GM12878 (cell line): ENCODE measurements at regions not wholly inside any gene's neighbourhood (a gene's known extent, or its start where the extent isn't known, plus 50 kb on each side); places are given as distances from the start of the nearest gene placed in this dataset.

Source experiments
- ATAC-seq: fragments of 200-7000 bp; cut with Tn5 transposase; 3 replicates; pipeline ENCODE4 v1.9.1; 2020; ENCODE audit warnings: mild to moderate bottlenecking, moderate library complexity
- BruUV-seq: library from RNA; stranded (reverse); fragments of 400-500 nt; replicated peaks from 2 replicates; lab custom pipeline; 2021; lab: Mats Ljungman, UMichigan
- CTCF ChIA-PET: fragments of 300-600 bp; sonication (Branson Sonifier 250); formaldehyde crosslinking; extraction: SDS; loops from one replicate; lab custom pipeline; 2021; ENCODE audit warnings: inconsistent platforms; lab: Yijun Ruan, JAX
- POLR2A ChIA-PET: fragments of 350-600 bp; formaldehyde crosslinking; extraction: SDS; loops from one replicate; lab custom pipeline; 2021; ENCODE audit warnings: inconsistent platforms; lab: Charles Lee
- RAD21 ChIA-PET: fragments of 300-600 bp; sonication (Branson Sonifier 250); formaldehyde crosslinking; loops from one replicate; lab custom pipeline; 2023; ENCODE audit warnings: antibody characterized with exemption; ENCODE audit not compliant: unreplicated experiment; lab: Charles Lee
- SMC1A ChIA-PET: fragments of 300-600 bp; sonication (Branson Sonifier 250); formaldehyde crosslinking; loops from one replicate; lab custom pipeline; 2023; ENCODE audit not compliant: unreplicated experiment, uncharacterized antibody; lab: Charles Lee
- DNase-seq: peaks from one replicate; pipeline ENCODE4 v3.0.0-alpha.2; 2011; ENCODE audit warnings: low read depth, low spot score
- FAIRE-seq: peaks from 3 replicates; lab custom pipeline; 2011; peaks lifted over from hg19 to GRCh38; lab: Jason Lieb, UNC
- H2AFZ ChIP-seq: 2 replicates; pipeline ENCODE4 v1.6.0; 2011; ENCODE audit warnings: low read depth, low read length, control low read depth; ENCODE audit not compliant: control insufficient read depth
- H3K27ac ChIP-seq: 2 replicates; pipeline ENCODE4 v1.5.1; 2011; ENCODE audit warnings: control low read depth; ENCODE audit not compliant: control insufficient read depth, insufficient read depth
- H3K27me3 ChIP-seq, 2 experiments: replicated peaks in 1 of 2; 2 replicates each; pipeline versions ENCODE4 v1.6.0 to v1.6.1; 2011; ENCODE audit warnings: low read length in 1 of 2; ENCODE audit not compliant: control insufficient read depth in 2 of 2, insufficient read depth in 2 of 2
- H3K36me3 ChIP-seq, 2 experiments: 2 replicates each; pipeline ENCODE4 v1.5.1; 2011; ENCODE audit warnings: low read length in 1 of 2; ENCODE audit not compliant: control insufficient read depth in 2 of 2, insufficient read depth in 2 of 2
- H3K4me1 ChIP-seq: 2 replicates; pipeline ENCODE4 v1.6.1; 2011; ENCODE audit warnings: mild to moderate bottlenecking, low read length, moderate library complexity, mixed read lengths; ENCODE audit not compliant: control insufficient read depth, insufficient read depth
- H3K4me2 ChIP-seq: 2 replicates; pipeline ENCODE4 v1.6.0; 2011; ENCODE audit warnings: control low read depth; ENCODE audit not compliant: control insufficient read depth, insufficient read depth
- H3K4me3 ChIP-seq: fragments of 200-600 bp; sonication (generic); 2 replicates; pipeline ENCODE4 v1.5.1; 2016
- H3K79me2 ChIP-seq: 2 replicates; pipeline ENCODE4 v1.6.0; 2011; ENCODE audit warnings: low read length; ENCODE audit not compliant: control insufficient read depth, insufficient read depth
- H3K9ac ChIP-seq: 2 replicates; pipeline ENCODE4 v1.8.0; 2011; ENCODE audit warnings: low read length, control low read depth, mixed read lengths; ENCODE audit not compliant: control insufficient read depth, insufficient read depth
- H3K9me3 ChIP-seq: replicated peaks from 3 replicates; pipeline ENCODE4 v1.5.1; 2011; ENCODE audit warnings: mild to moderate bottlenecking, low read length; ENCODE audit not compliant: control insufficient read depth, insufficient read depth
- H4K20me1 ChIP-seq: 2 replicates; pipeline ENCODE4 v1.6.0; 2011; ENCODE audit not compliant: control insufficient read depth, insufficient read depth
- GABPA ChIP-seq: IDR thresholded peaks from 2 replicates; pipeline ENCODE4 v1.6.1; 2014; ENCODE audit warnings: antibody characterized with exemption, low read depth, mild to moderate bottlenecking, inconsistent platforms
- ZNF687 ChIP-seq: fragments of 450-650 bp; IDR thresholded peaks from 2 replicates; pipeline ENCODE4 v1.6.1; 2017; ENCODE audit warnings: mild to moderate bottlenecking, moderate library complexity
- WGBS: methylation state at CpG from one replicate; pipeline ENCODE4 v1.1.6; 2016; ENCODE audit warnings: low lambda C conversion rate; ENCODE audit not compliant: insufficient replicate concordance, insufficient coverage; ENCODE audit errors: missing lambda C conversion rate; 5-methylcytosine and 5-hydroxymethylcytosine counted together
- in situ Hi-C: fragments of 300-500 bp; cut with MboI; formaldehyde crosslinking; loops from 9 replicates; pipeline ENCODE4 v1.14.3; 2018; ENCODE audit warnings: mixed read lengths
- intact Hi-C: fragments of 100-400 bp; cut with micrococcal nuclease; formaldehyde crosslinking; loops from one replicate; pipeline ENCODE4 v1.14.2; 2022; ENCODE audit not compliant: unreplicated experiment
- TF ChIP-seq, protein P1 (sequence below): fragments of 150-350 bp; IDR thresholded peaks from 2 replicates; pipeline ENCODE4 v1.6.1; 2016; ENCODE audit warnings: low read depth, low read length
- TF ChIP-seq, protein P2 (sequence below): IDR thresholded peaks from 2 replicates; pipeline ENCODE4 v1.6.1; 2011; ENCODE audit warnings: low read depth, low read length, improper control_type of control experiment, borderline replicate concordance

DNA sequence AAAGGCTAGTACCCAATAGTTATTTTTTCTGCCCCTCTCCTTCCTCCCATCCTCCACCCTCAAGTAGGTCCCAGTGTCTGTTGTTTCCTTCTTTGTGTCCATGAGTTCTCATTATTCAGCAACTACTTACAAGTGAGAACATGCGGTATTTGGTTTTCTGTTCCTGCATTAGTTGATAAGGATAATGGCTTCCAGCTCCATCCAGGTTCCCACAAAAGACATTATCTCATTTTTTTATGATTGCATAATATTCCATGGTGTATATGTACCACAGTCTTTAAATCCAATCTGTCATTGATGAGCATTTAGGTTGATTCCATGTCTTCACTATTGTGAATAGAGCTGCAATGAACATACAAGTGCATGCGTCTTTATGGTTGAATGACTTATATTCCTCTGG, 128.3 kb upstream of the ANKRD55 start:
- TF ChIP-seq, protein P1, sequence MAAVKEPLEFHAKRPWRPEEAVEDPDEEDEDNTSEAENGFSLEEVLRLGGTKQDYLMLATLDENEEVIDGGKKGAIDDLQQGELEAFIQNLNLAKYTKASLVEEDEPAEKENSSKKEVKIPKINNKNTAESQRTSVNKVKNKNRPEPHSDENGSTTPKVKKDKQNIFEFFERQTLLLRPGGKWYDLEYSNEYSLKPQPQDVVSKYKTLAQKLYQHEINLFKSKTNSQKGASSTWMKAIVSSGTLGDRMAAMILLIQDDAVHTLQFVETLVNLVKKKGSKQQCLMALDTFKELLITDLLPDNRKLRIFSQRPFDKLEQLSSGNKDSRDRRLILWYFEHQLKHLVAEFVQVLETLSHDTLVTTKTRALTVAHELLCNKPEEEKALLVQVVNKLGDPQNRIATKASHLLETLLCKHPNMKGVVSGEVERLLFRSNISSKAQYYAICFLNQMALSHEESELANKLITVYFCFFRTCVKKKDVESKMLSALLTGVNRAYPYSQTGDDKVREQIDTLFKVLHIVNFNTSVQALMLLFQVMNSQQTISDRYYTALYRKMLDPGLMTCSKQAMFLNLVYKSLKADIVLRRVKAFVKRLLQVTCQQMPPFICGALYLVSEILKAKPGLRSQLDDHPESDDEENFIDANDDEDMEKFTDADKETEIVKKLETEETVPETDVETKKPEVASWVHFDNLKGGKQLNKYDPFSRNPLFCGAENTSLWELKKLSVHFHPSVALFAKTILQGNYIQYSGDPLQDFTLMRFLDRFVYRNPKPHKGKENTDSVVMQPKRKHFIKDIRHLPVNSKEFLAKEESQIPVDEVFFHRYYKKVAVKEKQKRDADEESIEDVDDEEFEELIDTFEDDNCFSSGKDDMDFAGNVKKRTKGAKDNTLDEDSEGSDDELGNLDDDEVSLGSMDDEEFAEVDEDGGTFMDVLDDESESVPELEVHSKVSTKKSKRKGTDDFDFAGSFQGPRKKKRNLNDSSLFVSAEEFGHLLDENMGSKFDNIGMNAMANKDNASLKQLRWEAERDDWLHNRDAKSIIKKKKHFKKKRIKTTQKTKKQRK = no peak
- DNase-seq (no peak), ATAC-seq (no peak), FAIRE-seq (no peak)
- H3K27me3 ChIP-seq = peaks cover 0 to 5% of the 10 kb centered on the region in 2 experiments; a peak in 1 of 4 replicates
- no peaks in the 10 kb centered on the region for H3K4me1 ChIP-seq
- no peaks in the 10 kb centered on the region for H3K79me2 ChIP-seq
- no peak overlapping the region for H3K27ac ChIP-seq
- H3K4me3 ChIP-seq = no peak overlapping the region
- H3K9ac ChIP-seq = no peak overlapping the region
- POLR2A ChIA-PET = no interaction called here
- H3K36me3 ChIP-seq = no peaks in the 10 kb centered on the region
- CTCF ChIA-PET = interaction anchor here (0.6 to 1.2 kb wide), 2 partner anchors 145 to 528 kb away, joined by 3 read pairs; no protein-coding TSS in a partner anchor
- WGBS = 70% methylated on average over 2 of the region's 2 CpGs
- no TSS peak for BruUV-seq
- H3K9me3 ChIP-seq = no peaks in the 10 kb centered on the region
- H2AFZ ChIP-seq = no peak overlapping the region
- H4K20me1 ChIP-seq = no peaks in the 10 kb centered on the region
- SMC1A ChIA-PET = interaction anchor here (1.3 kb wide), 1 partner anchor 60 kb away, joined by 3 read pairs; no protein-coding TSS in a partner anchor
- RAD21 ChIA-PET = interaction anchor here (1.1 kb wide), 1 partner anchor 51 kb away, joined by 3 read pairs; no protein-coding TSS in a partner anchor
- in situ Hi-C loops (no loop called here), intact Hi-C loops (no loop called here)
- H3K4me2 ChIP-seq = no peak overlapping the region

- no TSS peak for BruUV-seq
- ATAC-seq = no peak
- ChIA-PET RAD21 (interaction anchor here (1.1 kb wide), 1 partner anchor 52 kb away, joined by 3 read pairs; no protein-coding TSS in a partner anchor), CTCF (interaction anchor here (1.2 kb wide), 1 partner anchor 529 kb away, joined by 3 read pairs; no protein-coding TSS in a partner anchor), SMC1A (interaction anchor here (1.3 kb wide), 1 partner anchor 59 kb away, joined by 3 read pairs; no protein-coding TSS in a partner anchor), POLR2A (no interaction called here)
- in situ Hi-C loops = no loop called here
- H3K36me3 ChIP-seq = no peaks in the 10 kb centered on the region
- no peak overlapping the region for H3K4me3 ChIP-seq
- intact Hi-C loops = no loop called here
- no peaks in the 10 kb centered on the region for H4K20me1 ChIP-seq
- H3K27me3 ChIP-seq = peaks cover 0 to 3% of the 10 kb centered on the region in 2 experiments; a peak in 1 of 4 replicates
- no peaks in the 10 kb centered on the region for H3K79me2 ChIP-seq
- 53% methylated on average over 6 of the region's 6 CpGs for WGBS
- no peak overlapping the region for H3K4me2 ChIP-seq
- H3K4me1 ChIP-seq = no peaks in the 10 kb centered on the region
- H3K9ac ChIP-seq = no peak overlapping the region
- no peak for FAIRE-seq
- H2AFZ ChIP-seq = no peak overlapping the region
- TF ChIP-seq, protein P2, sequence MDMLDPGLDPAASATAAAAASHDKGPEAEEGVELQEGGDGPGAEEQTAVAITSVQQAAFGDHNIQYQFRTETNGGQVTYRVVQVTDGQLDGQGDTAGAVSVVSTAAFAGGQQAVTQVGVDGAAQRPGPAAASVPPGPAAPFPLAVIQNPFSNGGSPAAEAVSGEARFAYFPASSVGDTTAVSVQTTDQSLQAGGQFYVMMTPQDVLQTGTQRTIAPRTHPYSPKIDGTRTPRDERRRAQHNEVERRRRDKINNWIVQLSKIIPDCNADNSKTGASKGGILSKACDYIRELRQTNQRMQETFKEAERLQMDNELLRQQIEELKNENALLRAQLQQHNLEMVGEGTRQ = no peak
- TF ChIP-seq ZNF687 = no peak
- no peak for TF ChIP-seq GABPA
- H3K9me3 ChIP-seq = no peaks in the 10 kb centered on the region
- DNase-seq = no peak
- no peak overlapping the region for H3K27ac ChIP-seq
These were observed 127.7 kb upstream of the ANKRD55 start for GRCh38 chr5:56360816-56361215.
